HEK293 (cell line): ENCODE measurements at regions not wholly inside any gene's neighbourhood (a gene's known extent, or its start where the extent isn't known, plus 50 kb on each side); places are given as distances from the start of the nearest gene placed in this dataset.

Experiments
- CTCF ChIA-PET: fragments of 350-600 bp; formaldehyde crosslinking; extraction: SDS; loops from one replicate; lab custom pipeline; 2021; ENCODE audit warnings: antibody characterized with exemption; lab: Yijun Ruan, JAX
- POLR2A ChIA-PET: fragments of 300-600 bp; formaldehyde crosslinking; extraction: SDS; loops from one replicate; lab custom pipeline; 2020; ENCODE audit warnings: antibody characterized with exemption, inconsistent platforms; lab: Yijun Ruan, JAX
- H3K27ac ChIP-seq: fragments of 200-500 bp; sonication (Bioruptor generic); 2 replicates; pipeline ENCODE4 v1.5.1; 2014; ENCODE audit warnings: low read depth, low read length, control low read depth, inconsistent platforms; ENCODE audit errors: extremely low read depth
- H3K36me3 ChIP-seq, 2 experiments: fragments of 200-500 bp in 1 of 2; sonication (Bioruptor generic) in 1 of 2; 1 replicate in 1 of 2; 2 replicates in 1 of 2; pipeline ENCODE4 v1.5.1; 2014 to 2017; ENCODE audit warnings: inconsistent platforms in 2 of 2, low read length in 2 of 2; ENCODE audit not compliant: control insufficient read depth in 2 of 2, insufficient read depth in 1 of 2
- H3K4me1 ChIP-seq: fragments of 200-500 bp; sonication (Bioruptor generic); 2 replicates; pipeline ENCODE4 v1.5.1; 2014; ENCODE audit warnings: mild to moderate bottlenecking, low read length, inconsistent platforms; ENCODE audit not compliant: control insufficient read depth, insufficient read depth
- H3K4me3 ChIP-seq: 2 replicates; pipeline ENCODE4 v1.5.1; 2011; ENCODE audit warnings: low read depth, mild to moderate bottlenecking, control low read depth, low read length, moderate library complexity
- H3K9me3 ChIP-seq: fragments of 200-500 bp; sonication (Bioruptor generic); 2 replicates; pipeline ENCODE4 v1.5.1; 2014; ENCODE audit warnings: low read depth, low read length, inconsistent platforms; ENCODE audit not compliant: control insufficient read depth, insufficient read depth
- FEZF1 ChIP-seq: fragments of 450-650 bp; formaldehyde crosslinking; IDR thresholded peaks from 2 replicates; pipeline ENCODE4 v1.5.1; 2016; ENCODE audit warnings: missing biosample characterization, missing genetic modification characterization
- KLF16 ChIP-seq: fragments of 450-650 bp; formaldehyde crosslinking; IDR thresholded peaks from 2 replicates; pipeline ENCODE4 v1.5.1; 2017; ENCODE audit warnings: missing biosample characterization, missing genetic modification characterization
- SCRT2 ChIP-seq: fragments of 450-650 bp; formaldehyde crosslinking; IDR thresholded peaks from 2 replicates; pipeline ENCODE4 v1.5.1; 2016; ENCODE audit warnings: missing biosample characterization, missing genetic modification characterization
- ZNF18 ChIP-seq: fragments of 450-650 bp; formaldehyde crosslinking; IDR thresholded peaks from 2 replicates; pipeline ENCODE4 v1.5.1; 2016; ENCODE audit warnings: missing biosample characterization, missing genetic modification characterization
- ZNF248 ChIP-seq: fragments of 450-650 bp; formaldehyde crosslinking; IDR thresholded peaks from 2 replicates; pipeline ENCODE4 v1.5.1; 2017; ENCODE audit warnings: missing biosample characterization, missing genetic modification characterization
- ZNF341 ChIP-seq: fragments of 450-650 bp; formaldehyde crosslinking; IDR thresholded peaks from 2 replicates; pipeline ENCODE4; 2016; ENCODE audit warnings: low read depth, missing biosample characterization, missing genetic modification characterization
- ZNF394 ChIP-seq: fragments of 450-650 bp; formaldehyde crosslinking; IDR thresholded peaks from 2 replicates; pipeline ENCODE4 v1.5.1; 2016; ENCODE audit warnings: missing biosample characterization, missing genetic modification characterization, mild to moderate bottlenecking, moderate library complexity, borderline replicate concordance
- ZNF654 ChIP-seq: fragments of 450-650 bp; formaldehyde crosslinking; IDR thresholded peaks from 2 replicates; pipeline ENCODE4 v1.5.1; 2016; ENCODE audit warnings: low read depth, missing biosample characterization, missing genetic modification characterization
- ZSCAN4 ChIP-seq: fragments of 450-650 bp; formaldehyde crosslinking; IDR thresholded peaks from 2 replicates; pipeline ENCODE4 v1.5.1; 2017; ENCODE audit warnings: missing biosample characterization, missing genetic modification characterization
- TF ChIP-seq, protein P1 (sequence below): fragments of 450-650 bp; formaldehyde crosslinking; IDR thresholded peaks from 2 replicates; pipeline ENCODE4 v1.5.1; 2016; ENCODE audit warnings: missing biosample characterization, missing genetic modification characterization
- TF ChIP-seq, protein P2 (sequence below): fragments of 450-650 bp; formaldehyde crosslinking; IDR thresholded peaks from 2 replicates; pipeline ENCODE4 v1.5.1; 2016; ENCODE audit warnings: missing biosample characterization, missing genetic modification characterization
- TF ChIP-seq, protein P3 (sequence below): fragments of 450-650 bp; formaldehyde crosslinking; IDR thresholded peaks from 2 replicates; pipeline ENCODE4 v1.5.1; 2016; ENCODE audit warnings: missing biosample characterization, missing genetic modification characterization

GRCh38 chr6:137982418-137983189 lies 115.5 kb downstream of the TNFAIP3 start:
- H3K4me3 ChIP-seq = no peak overlapping the region
- ChIA-PET CTCF (interaction anchor here (0.6 to 2.0 kb wide), 3 partner anchors 23 to 535 kb away, joined by 3 to 12 read pairs (median 3); no protein-coding TSS in a partner anchor), POLR2A (no interaction called here)
- no peaks in the 10 kb centered on the region for H3K36me3 ChIP-seq
- 0 out of 2 replicates have a peak, but pooled peaks have one; percentile 29 for TF ChIP-seq SCRT2 (tag by site-specific recombination)
- TF ChIP-seq KLF16 (tag by site-specific recombination) = no peak
- peak overlapping the region; percentile 0 for H3K27ac ChIP-seq
- peaks cover 3% of the 10 kb centered on the region; the same call in 1 of the 2 replicates for H3K4me1 ChIP-seq
- H3K9me3 ChIP-seq = no peaks in the 10 kb centered on the region

GRCh38 chr6:137983269-137983668 lies 116.2 kb downstream of the TNFAIP3 start:
- Histone ChIP-seq H3K4me1 (peaks cover 3% of the 10 kb centered on the region; the same call in 1 of the 2 replicates), H3K9me3 (no peaks in the 10 kb centered on the region), H3K27ac (no peak overlapping the region), H3K4me3 (no peak overlapping the region), H3K36me3 (no peaks in the 10 kb centered on the region)
- CTCF ChIA-PET = interaction anchor here (0.6 to 2.0 kb wide), 2 partner anchors 22 to 535 kb away, joined by 3 to 12 read pairs; no protein-coding TSS in a partner anchor
- POLR2A ChIA-PET = no interaction called here
- TF ChIP-seq ZSCAN4 (tag by site-specific recombination) (no peak), ZNF394 (tag by site-specific recombination) (no peak), ZNF18 (no peak), ZNF248 (tag by site-specific recombination) (no peak), ZNF654 (tag by site-specific recombination) (no peak), FEZF1 (tag by site-specific recombination) (no peak), ZNF341 (no peak)
- TF ChIP-seq, protein P1, sequence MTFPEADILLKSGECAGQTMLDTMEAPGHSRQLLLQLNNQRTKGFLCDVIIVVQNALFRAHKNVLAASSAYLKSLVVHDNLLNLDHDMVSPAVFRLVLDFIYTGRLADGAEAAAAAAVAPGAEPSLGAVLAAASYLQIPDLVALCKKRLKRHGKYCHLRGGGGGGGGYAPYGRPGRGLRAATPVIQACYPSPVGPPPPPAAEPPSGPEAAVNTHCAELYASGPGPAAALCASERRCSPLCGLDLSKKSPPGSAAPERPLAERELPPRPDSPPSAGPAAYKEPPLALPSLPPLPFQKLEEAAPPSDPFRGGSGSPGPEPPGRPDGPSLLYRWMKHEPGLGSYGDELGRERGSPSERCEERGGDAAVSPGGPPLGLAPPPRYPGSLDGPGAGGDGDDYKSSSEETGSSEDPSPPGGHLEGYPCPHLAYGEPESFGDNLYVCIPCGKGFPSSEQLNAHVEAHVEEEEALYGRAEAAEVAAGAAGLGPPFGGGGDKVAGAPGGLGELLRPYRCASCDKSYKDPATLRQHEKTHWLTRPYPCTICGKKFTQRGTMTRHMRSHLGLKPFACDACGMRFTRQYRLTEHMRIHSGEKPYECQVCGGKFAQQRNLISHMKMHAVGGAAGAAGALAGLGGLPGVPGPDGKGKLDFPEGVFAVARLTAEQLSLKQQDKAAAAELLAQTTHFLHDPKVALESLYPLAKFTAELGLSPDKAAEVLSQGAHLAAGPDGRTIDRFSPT (tag by site-specific recombination) = no peak
- TF ChIP-seq, protein P2, sequence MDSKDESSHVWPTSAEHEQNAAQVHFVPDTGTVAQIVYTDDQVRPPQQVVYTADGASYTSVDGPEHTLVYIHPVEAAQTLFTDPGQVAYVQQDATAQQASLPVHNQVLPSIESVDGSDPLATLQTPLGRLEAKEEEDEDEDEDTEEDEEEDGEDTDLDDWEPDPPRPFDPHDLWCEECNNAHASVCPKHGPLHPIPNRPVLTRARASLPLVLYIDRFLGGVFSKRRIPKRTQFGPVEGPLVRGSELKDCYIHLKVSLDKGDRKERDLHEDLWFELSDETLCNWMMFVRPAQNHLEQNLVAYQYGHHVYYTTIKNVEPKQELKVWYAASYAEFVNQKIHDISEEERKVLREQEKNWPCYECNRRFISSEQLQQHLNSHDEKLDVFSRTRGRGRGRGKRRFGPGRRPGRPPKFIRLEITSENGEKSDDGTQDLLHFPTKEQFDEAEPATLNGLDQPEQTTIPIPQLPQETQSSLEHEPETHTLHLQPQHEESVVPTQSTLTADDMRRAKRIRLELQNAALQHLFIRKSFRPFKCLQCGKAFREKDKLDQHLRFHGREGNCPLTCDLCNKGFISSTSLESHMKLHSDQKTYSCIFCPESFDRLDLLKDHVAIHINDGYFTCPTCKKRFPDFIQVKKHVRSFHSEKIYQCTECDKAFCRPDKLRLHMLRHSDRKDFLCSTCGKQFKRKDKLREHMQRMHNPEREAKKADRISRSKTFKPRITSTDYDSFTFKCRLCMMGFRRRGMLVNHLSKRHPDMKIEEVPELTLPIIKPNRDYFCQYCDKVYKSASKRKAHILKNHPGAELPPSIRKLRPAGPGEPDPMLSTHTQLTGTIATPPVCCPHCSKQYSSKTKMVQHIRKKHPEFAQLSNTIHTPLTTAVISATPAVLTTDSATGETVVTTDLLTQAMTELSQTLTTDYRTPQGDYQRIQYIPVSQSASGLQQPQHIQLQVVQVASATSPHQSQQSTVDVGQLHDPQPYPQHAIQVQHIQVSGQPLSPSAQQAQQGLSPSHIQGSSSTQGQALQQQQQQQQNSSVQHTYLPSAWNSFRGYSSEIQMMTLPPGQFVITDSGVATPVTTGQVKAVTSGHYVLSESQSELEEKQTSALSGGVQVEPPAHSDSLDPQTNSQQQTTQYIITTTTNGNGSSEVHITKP (tag by site-specific recombination) = no peak
- TF ChIP-seq, protein P3, sequence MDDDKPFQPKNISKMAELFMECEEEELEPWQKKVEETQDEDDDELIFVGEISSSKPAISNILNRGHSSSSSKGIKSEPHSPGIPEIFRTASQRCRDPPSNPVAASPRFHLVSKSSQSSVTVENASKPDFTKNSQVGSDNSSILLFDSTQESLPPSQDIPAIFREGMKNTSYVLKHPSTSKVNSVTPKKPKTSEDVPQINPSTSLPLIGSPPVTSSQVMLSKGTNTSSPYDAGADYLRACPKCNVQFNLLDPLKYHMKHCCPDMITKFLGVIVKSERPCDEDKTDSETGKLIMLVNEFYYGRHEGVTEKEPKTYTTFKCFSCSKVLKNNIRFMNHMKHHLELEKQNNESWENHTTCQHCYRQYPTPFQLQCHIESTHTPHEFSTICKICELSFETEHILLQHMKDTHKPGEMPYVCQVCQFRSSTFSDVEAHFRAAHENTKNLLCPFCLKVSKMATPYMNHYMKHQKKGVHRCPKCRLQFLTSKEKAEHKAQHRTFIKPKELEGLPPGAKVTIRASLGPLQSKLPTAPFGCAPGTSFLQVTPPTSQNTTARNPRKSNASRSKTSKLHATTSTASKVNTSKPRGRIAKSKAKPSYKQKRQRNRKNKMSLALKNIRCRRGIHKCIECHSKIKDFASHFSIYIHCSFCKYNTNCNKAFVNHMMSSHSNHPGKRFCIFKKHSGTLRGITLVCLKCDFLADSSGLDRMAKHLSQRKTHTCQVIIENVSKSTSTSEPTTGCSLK (tag by site-specific recombination) = no peak
